ENCODE measurements at regions not wholly inside any gene's neighbourhood (a gene's known extent, or its start where the extent isn't known, plus 50 kb on each side); places are given as distances from the start of the nearest gene placed in this dataset.
"Not testable (repeated sequence)": the region's sequence is repeated elsewhere in the genome, so short reads cannot be mapped to it uniquely, and the experiment has no call there.

DNA sequence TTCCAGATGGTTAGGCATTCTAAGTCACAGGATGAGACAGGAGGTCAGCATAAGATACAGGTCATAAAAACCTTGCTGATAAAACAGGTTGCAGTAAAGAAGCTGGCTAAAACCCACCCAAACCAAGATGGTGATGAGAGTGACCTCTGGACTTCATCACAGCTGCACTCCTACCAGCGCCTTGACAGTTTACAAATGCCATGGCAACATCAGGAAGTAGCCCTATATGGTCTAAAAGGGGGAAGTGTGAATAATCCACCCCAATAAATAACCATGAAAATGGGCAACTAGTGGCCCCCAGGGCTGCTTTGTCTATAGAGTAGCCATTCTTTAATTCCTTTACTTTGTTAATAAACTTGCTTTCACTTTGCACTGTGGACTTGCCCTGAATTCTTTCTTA lies 1448.4 kb downstream of the KCNT2 start:
- H2AFZ ChIP-seq (ENCODE audit: low read length); H4K20me1 ChIP-seq (ENCODE audit: insufficient read depth, low read depth, low read length); H3K27me3 ChIP-seq (ENCODE audit: low read length); H3K4me3 ChIP-seq (ENCODE audit: low read length); H3K9me2 ChIP-seq (replicated peaks; ENCODE audit: insufficient read depth, low read length); DNase-seq; H3K4me2 ChIP-seq (ENCODE audit: low read depth, low read length, poor library complexity, severe bottlenecking); H3K4me1 ChIP-seq (ENCODE audit: low read length); H3K36me3 ChIP-seq (ENCODE audit: insufficient read depth, low read length); H3K27ac ChIP-seq (ENCODE audit: low read length); H3K9ac ChIP-seq (ENCODE audit: low read length); H3K79me2 ChIP-seq (ENCODE audit: low read length): not testable (repeated sequence)
- peaks cover 20% of the 10 kb centered on the region for H3K9me3 ChIP-seq (ENCODE audit: low read length)

DNA sequence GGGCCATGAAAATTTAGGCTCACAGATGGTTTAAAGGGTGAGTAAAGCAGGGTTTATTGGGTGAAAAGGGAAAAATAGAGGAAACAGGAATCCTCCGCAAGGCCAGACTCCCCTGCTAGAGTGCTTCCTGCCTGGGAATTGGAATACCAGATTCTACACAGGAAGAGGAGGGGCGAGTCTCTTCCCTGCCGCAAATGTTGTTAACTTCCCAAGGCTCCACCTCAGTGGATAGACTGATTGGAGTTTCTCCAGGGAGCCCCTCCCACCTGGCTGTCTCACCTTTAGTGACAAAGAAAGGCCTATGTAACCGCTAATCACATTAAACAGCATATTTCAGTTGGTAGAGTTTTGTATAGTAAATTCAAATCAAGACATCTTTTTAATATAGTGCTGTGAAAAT lies 1450.1 kb downstream of the KCNT2 start:
- no peaks in the 10 kb centered on the region for H4K20me1 ChIP-seq (ENCODE audit: insufficient read depth, low read depth, low read length)
- H3K9ac ChIP-seq (ENCODE audit: low read length), result no peak overlapping the region
- H3K4me2 ChIP-seq (ENCODE audit: low read depth, low read length, poor library complexity, severe bottlenecking), result no peak overlapping the region
- no peak for DNase-seq
- no peaks in the 10 kb centered on the region for H3K9me2 ChIP-seq (replicated peaks; ENCODE audit: insufficient read depth, low read length)
- H3K79me2 ChIP-seq (ENCODE audit: low read length), result no peaks in the 10 kb centered on the region
- H3K27ac ChIP-seq (ENCODE audit: low read length), result no peak overlapping the region
- no peaks in the 10 kb centered on the region for H3K4me1 ChIP-seq (ENCODE audit: low read length)
- H2AFZ ChIP-seq (ENCODE audit: low read length), result no peak overlapping the region
- peaks cover 16% of the 10 kb centered on the region for H3K9me3 ChIP-seq (ENCODE audit: low read length)
- H3K4me3 ChIP-seq (ENCODE audit: low read length), result no peak overlapping the region
- H3K27me3 ChIP-seq (ENCODE audit: low read length), result no peaks in the 10 kb centered on the region
- no peaks in the 10 kb centered on the region for H3K36me3 ChIP-seq (ENCODE audit: insufficient read depth, low read length)

DNA sequence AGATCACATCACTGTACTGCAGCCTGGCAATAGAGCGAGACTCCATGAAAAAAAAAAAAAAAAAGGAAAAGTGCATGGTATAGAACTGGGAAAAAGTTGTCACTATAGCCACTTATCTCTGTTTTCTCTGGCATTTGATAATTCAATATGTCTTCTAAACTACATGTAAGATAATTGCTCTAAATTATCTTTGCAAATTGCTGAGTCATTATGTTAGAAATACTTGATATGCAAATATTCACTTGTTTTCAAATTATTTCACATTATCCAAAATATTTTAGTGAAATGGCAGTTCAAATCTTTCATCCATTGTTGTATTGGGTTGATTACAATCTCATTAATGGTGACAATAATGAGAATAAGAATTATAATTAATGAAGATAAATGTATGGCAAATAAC lies 1455.1 kb downstream of the KCNT2 start:
- no peaks in the 10 kb centered on the region for H3K36me3 ChIP-seq (ENCODE audit: insufficient read depth, low read length)
- H3K9me3 ChIP-seq (ENCODE audit: low read length), result peaks cover 18% of the 10 kb centered on the region
- H3K4me2 ChIP-seq (ENCODE audit: low read depth, low read length, poor library complexity, severe bottlenecking), result no peak overlapping the region
- DNase-seq, result no peak
- no peak overlapping the region for H3K9ac ChIP-seq (ENCODE audit: low read length)
- no peaks in the 10 kb centered on the region for H3K27me3 ChIP-seq (ENCODE audit: low read length)
- no peak overlapping the region for H3K27ac ChIP-seq (ENCODE audit: low read length)
- H3K9me2 ChIP-seq (replicated peaks; ENCODE audit: insufficient read depth, low read length), result no peaks in the 10 kb centered on the region
- no peaks in the 10 kb centered on the region for H3K4me1 ChIP-seq (ENCODE audit: low read length)
- no peaks in the 10 kb centered on the region for H4K20me1 ChIP-seq (ENCODE audit: insufficient read depth, low read depth, low read length)
- no peaks in the 10 kb centered on the region for H3K79me2 ChIP-seq (ENCODE audit: low read length)
- no peak overlapping the region for H3K4me3 ChIP-seq (ENCODE audit: low read length)
- H2AFZ ChIP-seq (ENCODE audit: low read length), result no peak overlapping the region

DNA sequence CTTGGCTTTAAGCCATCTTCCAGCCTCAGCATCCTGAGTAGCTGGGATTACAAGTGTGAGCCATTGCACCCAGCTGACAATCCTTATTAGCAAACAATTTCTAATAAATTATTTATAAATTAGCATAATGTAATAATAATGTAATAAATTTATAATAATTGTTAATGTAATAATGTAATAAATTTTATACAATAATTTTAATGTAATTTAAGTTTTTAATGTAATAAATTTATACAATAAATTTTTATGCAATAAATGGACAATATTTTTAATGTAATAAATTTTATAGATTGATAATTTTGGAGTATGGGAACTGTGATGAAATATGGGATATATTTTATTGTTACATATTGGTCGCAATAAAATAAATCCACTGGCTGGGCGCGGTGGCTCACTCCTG lies 1457.5 kb downstream of the KCNT2 start:
- H3K9me2 ChIP-seq (replicated peaks; ENCODE audit: insufficient read depth, low read length), result no peaks in the 10 kb centered on the region
- peaks cover 16% of the 10 kb centered on the region for H3K9me3 ChIP-seq (ENCODE audit: low read length)
- no peak for DNase-seq
- no peak overlapping the region for H3K27ac ChIP-seq (ENCODE audit: low read length)
- no peak overlapping the region for H3K4me2 ChIP-seq (ENCODE audit: low read depth, low read length, poor library complexity, severe bottlenecking)
- no peaks in the 10 kb centered on the region for H3K4me1 ChIP-seq (ENCODE audit: low read length)
- H3K36me3 ChIP-seq (ENCODE audit: insufficient read depth, low read length), result no peaks in the 10 kb centered on the region
- H4K20me1 ChIP-seq (ENCODE audit: insufficient read depth, low read depth, low read length), result no peaks in the 10 kb centered on the region
- H3K27me3 ChIP-seq (ENCODE audit: low read length), result no peaks in the 10 kb centered on the region
- H3K4me3 ChIP-seq (ENCODE audit: low read length), result no peak overlapping the region
- H2AFZ ChIP-seq (ENCODE audit: low read length), result no peak overlapping the region
- H3K79me2 ChIP-seq (ENCODE audit: low read length), result no peaks in the 10 kb centered on the region
- no peak overlapping the region for H3K9ac ChIP-seq (ENCODE audit: low read length)

DNA sequence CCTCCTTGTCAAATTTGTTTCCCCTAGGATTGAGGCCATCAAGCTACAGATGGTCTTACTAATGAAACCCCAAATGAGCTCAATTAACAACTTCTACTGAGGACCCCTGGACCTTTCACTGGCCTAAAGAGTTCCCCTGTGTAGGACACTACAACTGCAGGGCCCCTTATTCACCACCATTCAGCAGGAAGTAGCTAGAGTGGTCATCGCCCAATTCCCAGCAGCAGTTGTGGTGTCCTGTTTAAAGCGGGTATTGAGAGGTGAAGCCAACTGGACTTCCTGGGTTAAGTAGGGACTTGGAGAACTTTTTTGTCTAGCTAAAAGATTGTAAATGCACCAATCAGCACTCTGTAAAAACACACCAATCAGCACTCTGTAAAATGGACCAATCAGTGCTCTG lies 1466.9 kb downstream of the KCNT2 start:
- Histone ChIP-seq H3K27me3 (ENCODE audit: low read length) (no peaks in the 10 kb centered on the region), H3K4me1 (ENCODE audit: low read length) (no peaks in the 10 kb centered on the region), H3K9me2 (replicated peaks; ENCODE audit: insufficient read depth, low read length) (no peaks in the 10 kb centered on the region), H3K4me2 (ENCODE audit: low read depth, low read length, poor library complexity, severe bottlenecking) (no peak overlapping the region), H3K36me3 (ENCODE audit: insufficient read depth, low read length) (no peaks in the 10 kb centered on the region), H4K20me1 (ENCODE audit: insufficient read depth, low read depth, low read length) (no peaks in the 10 kb centered on the region), H3K79me2 (ENCODE audit: low read length) (no peaks in the 10 kb centered on the region), H3K4me3 (ENCODE audit: low read length) (no peak overlapping the region), H2AFZ (ENCODE audit: low read length) (no peak overlapping the region), H3K27ac (ENCODE audit: low read length) (no peak overlapping the region), H3K9ac (ENCODE audit: low read length) (no peak overlapping the region), H3K9me3 (ENCODE audit: low read length) (peaks cover 3% of the 10 kb centered on the region; the same call in 1 of the 2 replicates)
- DNase-seq, result no peak

DNA sequence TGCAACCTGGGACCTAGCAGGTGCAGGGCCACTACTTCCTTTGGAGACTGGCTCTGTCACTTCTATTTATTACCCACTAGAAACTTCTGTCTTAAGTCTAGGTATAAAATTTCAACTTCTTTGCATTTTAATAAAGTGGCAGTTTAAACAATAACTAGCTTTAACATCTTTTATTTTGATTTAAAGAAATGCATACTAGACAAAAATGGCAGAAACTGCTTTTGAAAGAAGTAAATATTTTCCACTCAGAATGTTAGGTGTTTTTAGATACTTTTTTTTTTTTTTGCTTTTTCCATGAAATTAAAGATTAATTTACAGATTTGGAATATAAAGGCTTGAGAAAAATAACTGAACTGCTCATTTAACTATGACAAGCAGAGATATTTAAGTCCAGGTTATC lies 1477.6 kb downstream of the KCNT2 start:
- no peaks in the 10 kb centered on the region for H3K79me2 ChIP-seq (ENCODE audit: low read length)
- no peak for DNase-seq

DNA sequence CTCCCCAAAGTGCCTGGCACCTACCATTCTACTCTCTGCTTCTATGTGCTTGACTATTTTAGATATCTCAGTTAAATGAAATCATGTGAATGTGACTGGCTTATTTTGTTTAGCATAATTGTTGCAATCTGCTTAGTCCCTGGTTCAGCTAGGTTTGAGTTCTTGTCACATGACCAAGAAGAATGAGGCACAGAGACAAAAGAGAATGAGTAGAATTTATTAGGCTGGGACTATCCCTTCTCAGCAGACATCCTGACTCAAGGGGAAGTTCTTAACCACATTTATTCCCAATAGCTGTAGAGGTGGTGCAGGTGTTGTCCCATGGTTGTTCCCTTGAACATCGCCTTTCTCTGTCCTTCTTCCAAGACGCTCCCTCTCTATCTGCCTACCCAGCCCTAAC lies 1485.7 kb downstream of the KCNT2 start:
- no peaks in the 10 kb centered on the region for H3K36me3 ChIP-seq (ENCODE audit: insufficient read depth, low read length)

More for the DNA sequence above, 1477.6 kb downstream of the KCNT2 start:
- H3K4me3 ChIP-seq (ENCODE audit: low read length), result no peak overlapping the region
- H2AFZ ChIP-seq (ENCODE audit: low read length), result no peak overlapping the region
- no peaks in the 10 kb centered on the region for H3K27me3 ChIP-seq (ENCODE audit: low read length)
- no peaks in the 10 kb centered on the region for H4K20me1 ChIP-seq (ENCODE audit: insufficient read depth, low read depth, low read length)
- no peak overlapping the region for H3K4me2 ChIP-seq (ENCODE audit: low read depth, low read length, poor library complexity, severe bottlenecking)
- H3K4me1 ChIP-seq (ENCODE audit: low read length), result no peaks in the 10 kb centered on the region
- peaks cover 13% of the 10 kb centered on the region for H3K9me3 ChIP-seq (ENCODE audit: low read length)
- no peaks in the 10 kb centered on the region for H3K36me3 ChIP-seq (ENCODE audit: insufficient read depth, low read length)
- H3K9ac ChIP-seq (ENCODE audit: low read length), result no peak overlapping the region
- no peak overlapping the region for H3K27ac ChIP-seq (ENCODE audit: low read length)
- H3K9me2 ChIP-seq (replicated peaks; ENCODE audit: insufficient read depth, low read length), result no peaks in the 10 kb centered on the region

DNA sequence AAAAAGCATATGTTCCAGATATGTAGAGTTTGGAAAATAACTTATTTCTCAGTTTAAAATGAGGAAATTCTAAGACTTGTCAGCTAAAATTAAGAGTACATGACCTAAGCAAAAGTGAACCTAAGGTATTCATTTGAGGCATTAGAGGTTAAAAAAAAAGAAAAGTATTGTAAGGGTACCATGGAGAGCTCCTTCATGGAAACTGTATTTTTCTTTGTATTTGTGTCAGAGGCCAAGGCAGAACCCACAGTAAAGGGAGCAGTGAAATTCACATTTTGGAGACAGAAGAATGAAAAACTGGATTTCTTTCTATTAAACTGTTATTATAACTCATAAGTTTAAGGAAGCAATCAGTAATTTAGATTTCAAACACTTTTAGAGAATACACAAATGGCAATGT lies 1494.8 kb downstream of the KCNT2 start:
- no peaks in the 10 kb centered on the region for H3K27me3 ChIP-seq (ENCODE audit: low read length)
- H3K9me2 ChIP-seq (replicated peaks; ENCODE audit: insufficient read depth, low read length), result no peaks in the 10 kb centered on the region
- no peaks in the 10 kb centered on the region for H4K20me1 ChIP-seq (ENCODE audit: insufficient read depth, low read depth, low read length)
- H3K36me3 ChIP-seq (ENCODE audit: insufficient read depth, low read length), result no peaks in the 10 kb centered on the region
- H3K9me3 ChIP-seq (ENCODE audit: low read length), result peaks cover 14% of the 10 kb centered on the region; the same call in 1 of the 2 replicates
- DNase-seq, result no peak
- no peak overlapping the region for H3K4me2 ChIP-seq (ENCODE audit: low read depth, low read length, poor library complexity, severe bottlenecking)
- no peaks in the 10 kb centered on the region for H3K79me2 ChIP-seq (ENCODE audit: low read length)
- no peak overlapping the region for H3K27ac ChIP-seq (ENCODE audit: low read length)
- H2AFZ ChIP-seq (ENCODE audit: low read length), result no peak overlapping the region
- H3K4me1 ChIP-seq (ENCODE audit: low read length), result no peaks in the 10 kb centered on the region
- H3K4me3 ChIP-seq (ENCODE audit: low read length), result no peak overlapping the region
- H3K9ac ChIP-seq (ENCODE audit: low read length), result no peak overlapping the region

More for the DNA sequence above, 1485.7 kb downstream of the KCNT2 start:
- Histone ChIP-seq H3K27me3 (ENCODE audit: low read length) (no peaks in the 10 kb centered on the region), H3K4me1 (ENCODE audit: low read length) (no peaks in the 10 kb centered on the region), H3K9me3 (ENCODE audit: low read length) (peaks cover 19% of the 10 kb centered on the region), H3K9ac (ENCODE audit: low read length) (no peak overlapping the region), H3K4me3 (ENCODE audit: low read length) (no peak overlapping the region), H3K79me2 (ENCODE audit: low read length) (no peaks in the 10 kb centered on the region), H3K27ac (ENCODE audit: low read length) (no peak overlapping the region), H2AFZ (ENCODE audit: low read length) (no peak overlapping the region), H4K20me1 (ENCODE audit: insufficient read depth, low read depth, low read length) (no peaks in the 10 kb centered on the region), H3K9me2 (replicated peaks; ENCODE audit: insufficient read depth, low read length) (no peaks in the 10 kb centered on the region), H3K4me2 (ENCODE audit: low read depth, low read length, poor library complexity, severe bottlenecking) (no peak overlapping the region)
- no peak for DNase-seq

DNA sequence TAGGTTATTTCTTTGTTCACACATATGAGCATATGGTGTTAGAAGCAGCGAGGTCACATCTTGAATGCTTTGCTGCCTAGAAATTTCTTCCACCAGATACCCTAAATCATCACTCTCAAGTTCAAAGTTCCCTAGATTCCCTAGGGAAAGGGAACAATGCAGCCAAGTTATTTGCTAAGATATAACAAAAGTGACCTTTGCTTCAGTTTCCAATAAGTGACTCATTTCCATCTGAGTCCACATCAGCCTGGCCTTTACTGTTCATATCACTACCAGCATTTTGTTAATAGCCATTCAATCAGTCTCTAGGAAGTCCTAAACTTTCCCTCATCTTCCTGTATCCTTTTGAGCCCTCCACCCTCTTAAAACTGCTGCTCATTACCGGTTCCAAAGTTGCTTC lies 1502.5 kb downstream of the KCNT2 start:
- Histone ChIP-seq H2AFZ (ENCODE audit: low read length) (no peak overlapping the region), H3K9me3 (ENCODE audit: low read length) (peaks cover 29% of the 10 kb centered on the region), H3K36me3 (ENCODE audit: insufficient read depth, low read length) (no peaks in the 10 kb centered on the region), H3K79me2 (ENCODE audit: low read length) (no peaks in the 10 kb centered on the region), H3K27ac (ENCODE audit: low read length) (no peak overlapping the region), H4K20me1 (ENCODE audit: insufficient read depth, low read depth, low read length) (no peaks in the 10 kb centered on the region), H3K4me2 (ENCODE audit: low read depth, low read length, poor library complexity, severe bottlenecking) (no peak overlapping the region), H3K4me1 (ENCODE audit: low read length) (no peaks in the 10 kb centered on the region), H3K9me2 (replicated peaks; ENCODE audit: insufficient read depth, low read length) (no peaks in the 10 kb centered on the region), H3K27me3 (ENCODE audit: low read length) (no peaks in the 10 kb centered on the region), H3K4me3 (ENCODE audit: low read length) (no peak overlapping the region), H3K9ac (ENCODE audit: low read length) (no peak overlapping the region)
- DNase-seq, result no peak

All from Karpas-422 (cell line).